ENCODE measurements at regions not wholly inside any gene's neighbourhood (a gene's known extent, or its start where the extent isn't known, plus 50 kb on each side); places are given as distances from the start of the nearest gene placed in this dataset.

GRCh38 chr16:22668318-22668717 is 145.6 kb upstream of the HS3ST2 start:
- no peaks in the 10 kb centered on the region for H3K4me1 ChIP-seq (ENCODE audit: control insufficient read depth in 2 of 3, insufficient read depth in 2 of 3, low read depth in 1 of 3, low read length in 3 of 3)
- intact Hi-C loops (cut with DNase I), result no loop called here
- no peak overlapping the region for H3K4me3 ChIP-seq (ENCODE audit: low read length in 3 of 3)
- no peaks in the 10 kb centered on the region for H3K27me3 ChIP-seq (ENCODE audit: control insufficient read depth, insufficient read depth, low read length)
- no peak overlapping the region for H3K27ac ChIP-seq (ENCODE audit: low read depth in 2 of 2, low read length in 2 of 2)
- H3K9ac ChIP-seq (ENCODE audit: low read length in 3 of 3), result no peak overlapping the region
- FAIRE-seq (no peak), DNase-seq (no peak)
- no peaks in the 10 kb centered on the region for H3K36me3 ChIP-seq (ENCODE audit: control insufficient read depth in 2 of 3, insufficient read depth in 3 of 3, low read length in 3 of 3)
- TF ChIP-seq CTCF (IDR thresholded peaks at IDR 0.05; ENCODE audit: borderline replicate concordance, extremely low read depth, insufficient read depth), result no peak
- no peaks in the 10 kb centered on the region for H3K9me3 ChIP-seq (ENCODE audit: control insufficient read depth in 2 of 3, insufficient read depth in 1 of 3, low read length in 3 of 3)

- H3K36me3 ChIP-seq (ENCODE audit: control insufficient read depth in 2 of 3, insufficient read depth in 3 of 3, low read length in 3 of 3), result no peaks in the 10 kb centered on the region
- TF ChIP-seq CTCF (IDR thresholded peaks at IDR 0.05; ENCODE audit: borderline replicate concordance, extremely low read depth, insufficient read depth), result no peak
- H3K4me3 ChIP-seq (ENCODE audit: low read length in 3 of 3), result no peak overlapping the region
- no peak overlapping the region for H3K9ac ChIP-seq (ENCODE audit: low read length in 3 of 3)
- FAIRE-seq (no peak), DNase-seq (no peak)
- H3K27me3 ChIP-seq (ENCODE audit: control insufficient read depth, insufficient read depth, low read length), result no peaks in the 10 kb centered on the region
- no peaks in the 10 kb centered on the region for H3K9me3 ChIP-seq (ENCODE audit: control insufficient read depth in 2 of 3, insufficient read depth in 1 of 3, low read length in 3 of 3)
- H3K27ac ChIP-seq (ENCODE audit: low read depth in 2 of 2, low read length in 2 of 2), result no peak overlapping the region
- intact Hi-C loops (cut with DNase I), result no loop called here
- no peaks in the 10 kb centered on the region for H3K4me1 ChIP-seq (ENCODE audit: control insufficient read depth in 2 of 3, insufficient read depth in 2 of 3, low read depth in 1 of 3, low read length in 3 of 3)
Measured at GRCh38 chr16:22670044-22670536, 143.9 kb upstream of the HS3ST2 start.

- FAIRE-seq (no peak), DNase-seq (peak in 2 of 5 donors; percentile 19 to 22)
- Histone ChIP-seq H3K27me3 (ENCODE audit: control insufficient read depth, insufficient read depth, low read length) (no peaks in the 10 kb centered on the region), H3K27ac (ENCODE audit: low read depth in 2 of 2, low read length in 2 of 2) (no peak overlapping the region), H3K4me1 (ENCODE audit: control insufficient read depth in 2 of 3, insufficient read depth in 2 of 3, low read depth in 1 of 3, low read length in 3 of 3) (no peaks in the 10 kb centered on the region), H3K9ac (ENCODE audit: low read length in 3 of 3) (no peak overlapping the region), H3K36me3 (ENCODE audit: control insufficient read depth in 2 of 3, insufficient read depth in 3 of 3, low read length in 3 of 3) (no peaks in the 10 kb centered on the region), H3K4me3 (ENCODE audit: low read length in 3 of 3) (no peak overlapping the region), H3K9me3 (ENCODE audit: control insufficient read depth in 2 of 3, insufficient read depth in 1 of 3, low read length in 3 of 3) (no peaks in the 10 kb centered on the region)
- TF ChIP-seq CTCF (IDR thresholded peaks at IDR 0.05; ENCODE audit: borderline replicate concordance, extremely low read depth, insufficient read depth), result no peak
- intact Hi-C loops (cut with DNase I), result no loop called here
Measured at GRCh38 chr16:22670551-22671041, 143.4 kb upstream of the HS3ST2 start.

Measured in kidney (tissue), 13 donors.